ENCODE measurements at regions not wholly inside any gene's neighbourhood (a gene's known extent, or its start where the extent isn't known, plus 50 kb on each side); places are given as distances from the start of the nearest gene placed in this dataset.

GRCh38 chr1:208523007-208523406 is 278.8 kb upstream of the PLXNA2 start:
- H3K27me3 ChIP-seq: peaks cover 0 to 5% of the 10 kb centered on the region in 2 donors
- H3K9me3 ChIP-seq: no peaks in the 10 kb centered on the region
- H3K27ac ChIP-seq: no peak overlapping the region
- intact Hi-C loops (cut with DNase I): no loop called here
- no peak overlapping the region for H3K4me3 ChIP-seq
- no peaks in the 10 kb centered on the region for H3K36me3 ChIP-seq
- ATAC-seq (no peak), DNase-seq (no peak)
- H3K4me1 ChIP-seq: no peaks in the 10 kb centered on the region
- no peak for TF ChIP-seq CTCF (IDR thresholded peaks at IDR 0.05)

- Histone ChIP-seq H3K27me3 (peaks cover 0 to 7% of the 10 kb centered on the region in 2 donors), H3K4me1 (no peaks in the 10 kb centered on the region), H3K9me3 (no peaks in the 10 kb centered on the region), H3K4me3 (no peak overlapping the region), H3K36me3 (no peaks in the 10 kb centered on the region), H3K27ac (no peak overlapping the region)
- ATAC-seq (peak; percentile 44), DNase-seq (no peak)
- intact Hi-C loops (cut with DNase I): no loop called here
- no peak for TF ChIP-seq CTCF (IDR thresholded peaks at IDR 0.05)
Observed at GRCh38 chr1:208524376-208524775, 280.2 kb upstream of the PLXNA2 start.

GRCh38 chr1:208524925-208525324 is 280.7 kb upstream of the PLXNA2 start:
- Histone ChIP-seq H3K36me3 (no peaks in the 10 kb centered on the region), H3K27me3 (peaks cover 0 to 12% of the 10 kb centered on the region in 2 donors), H3K4me3 (no peak overlapping the region), H3K9me3 (no peaks in the 10 kb centered on the region), H3K27ac (no peak overlapping the region), H3K4me1 (no peaks in the 10 kb centered on the region)
- no peak for DNase-seq
- no peak for ATAC-seq
- intact Hi-C loops (cut with DNase I): no loop called here
- no peak for TF ChIP-seq CTCF (IDR thresholded peaks at IDR 0.05)

- Histone ChIP-seq H3K36me3 (no peaks in the 10 kb centered on the region), H3K9me3 (no peaks in the 10 kb centered on the region), H3K27ac (no peak overlapping the region), H3K4me1 (no peaks in the 10 kb centered on the region), H3K4me3 (no peak overlapping the region), H3K27me3 (peaks cover 0 to 15% of the 10 kb centered on the region in 2 donors)
- DNase-seq: no peak
- ATAC-seq: peak; percentile 31
- intact Hi-C loops (cut with DNase I): no loop called here
- no peak for TF ChIP-seq CTCF (IDR thresholded peaks at IDR 0.05)
Observed at GRCh38 chr1:208525417-208525816, 281.2 kb upstream of the PLXNA2 start.

- Histone ChIP-seq H3K27me3 (peaks cover 0 to 22% of the 10 kb centered on the region in 2 donors), H3K4me3 (no peak overlapping the region), H3K27ac (no peak overlapping the region), H3K9me3 (no peaks in the 10 kb centered on the region), H3K4me1 (no peaks in the 10 kb centered on the region), H3K36me3 (no peaks in the 10 kb centered on the region)
- intact Hi-C loops (cut with DNase I): no loop called here
- DNase-seq (no peak), ATAC-seq (no peak)
- TF ChIP-seq CTCF (IDR thresholded peaks at IDR 0.05): no peak
Observed at GRCh38 chr1:208526613-208527125, 282.5 kb upstream of the PLXNA2 start.

Data from left lung (tissue), 4 donors.